A549 (cell line): ENCODE measurements at regions not wholly inside any gene's neighbourhood (a gene's known extent, or its start where the extent isn't known, plus 50 kb on each side); places are given as distances from the start of the nearest gene placed in this dataset.

ENCODE experiments used
- ATAC-seq, 2 experiments: fragments of 200-7000 bp in 1 of 2; fragments of >200 bp in 1 of 2; cut with Nextera tagmentation in 1 of 2; cut with Tn5 transposase in 1 of 2; 3 replicates each; pipeline versions ENCODE4 v1.8.0 to v1.9.1; 2018 to 2020; ENCODE audit warnings: mild to moderate bottlenecking in 1 of 2, moderate library complexity in 1 of 2
- CTCF ChIA-PET: fragments of 300-600 bp; sonication (Branson Sonifier 250); formaldehyde crosslinking; extraction: SDS; loops from one replicate; lab custom pipeline; 2021; ENCODE audit warnings: antibody characterized with exemption, inconsistent platforms; lab: Yijun Ruan, JAX
- POLR2A ChIA-PET: fragments of 350-600 bp; formaldehyde crosslinking; extraction: SDS; loops from one replicate; lab custom pipeline; 2021; ENCODE audit warnings: antibody characterized with exemption, inconsistent platforms; lab: Yijun Ruan, JAX
- DNase-seq, 2 experiments: peaks; one replicate each; pipeline versions ENCODE4 v3.0.0 to v3.0.0-alpha.2; 2011 to 2016; ENCODE audit warnings: low read depth in 1 of 2, low spot score in 1 of 2
- FAIRE-seq: peaks from 2 replicates; lab custom pipeline; 2011; peaks lifted over from hg19 to GRCh38; lab: Jason Lieb, UNC
- H3K27ac ChIP-seq, 2 experiments: fragments of >200 bp; sonication (Bioruptor Twin); formaldehyde crosslinking; 3 replicates each; pipeline ENCODE4 v1.5.1; 2016 to 2017
- H3K4me1 ChIP-seq: fragments of >200 bp; sonication (Bioruptor Twin); formaldehyde crosslinking; 3 replicates; pipeline ENCODE4 v1.6.1; 2016
- H3K4me2 ChIP-seq: fragments of >200 bp; sonication (Bioruptor Twin); formaldehyde crosslinking; 3 replicates; pipeline ENCODE4 v1.6.1; 2016
- H3K4me3 ChIP-seq: fragments of >200 bp; sonication (Bioruptor Twin); formaldehyde crosslinking; 3 replicates; pipeline ENCODE4 v1.5.1; 2016
- H3K9me3 ChIP-seq: fragments of >200 bp; sonication (Bioruptor Twin); formaldehyde crosslinking; 3 replicates; pipeline ENCODE4 v1.6.1; 2016
- CBX2 ChIP-seq: fragments of 200-600 bp; sonication (generic); IDR thresholded peaks from 2 replicates; pipeline ENCODE4 v1.6.1; 2016; ENCODE audit warnings: low read depth, mild to moderate bottlenecking, borderline replicate concordance
- CBX8 ChIP-seq: fragments of 200-600 bp; sonication (generic); IDR thresholded peaks from 2 replicates; pipeline ENCODE4 v1.6.1; 2016
- CEBPB ChIP-seq, 2 experiments: fragments of >200 bp in 1 of 2; sonication (Bioruptor Twin) in 1 of 2; formaldehyde crosslinking in 1 of 2; IDR thresholded peaks; 2 replicates each; pipeline ENCODE4 v1.6.1; 2012 to 2016
- CHD2 ChIP-seq: fragments of 150-350 bp; IDR thresholded peaks from 2 replicates; pipeline ENCODE4 v1.6.1; 2014; ENCODE audit warnings: low read length; ENCODE audit not compliant: partially characterized antibody
- EHF ChIP-seq: fragments of 250-450 bp; sonication (Bioruptor Pico); IDR thresholded peaks from 2 replicates; pipeline ENCODE4 v1.5.0; 2020; ENCODE audit warnings: mild to moderate bottlenecking
- EHMT2 ChIP-seq: fragments of 200-600 bp; sonication (generic); IDR thresholded peaks from 2 replicates; pipeline ENCODE4 v1.6.1; 2016; ENCODE audit warnings: antibody characterized with exemption, low read depth, mild to moderate bottlenecking, moderate library complexity
- EP300 ChIP-seq, 2 experiments: fragments of >200 bp; sonication (Bioruptor Twin); formaldehyde crosslinking; IDR thresholded peaks; 2 replicates in 1 of 2; 3 replicates in 1 of 2; pipeline ENCODE4 v1.6.1; 2016 to 2017
- ESRRA ChIP-seq: fragments of 150-350 bp; IDR thresholded peaks from 2 replicates; pipeline ENCODE4 v1.6.1; 2014; ENCODE audit warnings: mild to moderate bottlenecking, low read length, borderline replicate concordance
- FOXS1 ChIP-seq: fragments of 250-450 bp; sonication (Bioruptor Pico); IDR thresholded peaks from 2 replicates; pipeline ENCODE4 v1.5.0; 2020; ENCODE audit warnings: mild to moderate bottlenecking, moderate library complexity
- JUNB ChIP-seq: fragments of >200 bp; sonication (Bioruptor Twin); formaldehyde crosslinking; IDR thresholded peaks from 2 replicates; pipeline ENCODE4 v1.6.1; 2016
- MAFK ChIP-seq: fragments of 450-650 bp; IDR thresholded peaks from 2 replicates; pipeline ENCODE4 v1.6.1; 2014; ENCODE audit not compliant: partially characterized antibody
- NFE2L2 ChIP-seq: fragments of 150-350 bp; conservative IDR thresholded peaks from 2 replicates; pipeline ENCODE4 v1.6.1; 2014; ENCODE audit warnings: low read length
- NPAS2 ChIP-seq: fragments of 250-450 bp; sonication (Bioruptor Pico); IDR thresholded peaks from 2 replicates; pipeline ENCODE4 v1.8.0; 2022; ENCODE audit warnings: mild to moderate bottlenecking, moderate library complexity, borderline replicate concordance
- NR3C1 ChIP-seq: fragments of >200 bp; sonication (Bioruptor Twin); formaldehyde crosslinking; IDR thresholded peaks from 3 replicates; pipeline ENCODE4 v1.6.1; 2017
- RCOR1 ChIP-seq: fragments of 150-350 bp; IDR thresholded peaks from 2 replicates; pipeline ENCODE4 v1.6.1; 2014; ENCODE audit warnings: antibody characterized with exemption, low read length, low read depth
- SREBF2 ChIP-seq: fragments of 450-650 bp; IDR thresholded peaks from 2 replicates; pipeline ENCODE4 v1.6.1; 2014; ENCODE audit warnings: mild to moderate bottlenecking, moderate library complexity
- TFCP2L1 ChIP-seq: fragments of 250-450 bp; sonication (Bioruptor Pico); IDR thresholded peaks from 2 replicates; pipeline ENCODE4 v1.5.0; 2021; ENCODE audit warnings: mild to moderate bottlenecking
- ZFP36 ChIP-seq: fragments of 450-650 bp; IDR thresholded peaks from 2 replicates; pipeline ENCODE4 v1.6.1; 2014; ENCODE audit warnings: borderline replicate concordance; ENCODE audit not compliant: partially characterized antibody
- ZNF302 ChIP-seq: fragments of 250-450 bp; sonication (Bioruptor Pico); IDR thresholded peaks from 2 replicates; pipeline ENCODE4 v1.9.0; 2021; ENCODE audit warnings: inconsistent platforms, mild to moderate bottlenecking, moderate library complexity
- WGBS: methylation state at CpG from one replicate; pipeline ENCODE4 v1.1.6; 2017; ENCODE audit errors: missing lambda C conversion rate; 5-methylcytosine and 5-hydroxymethylcytosine counted together
- TF ChIP-seq, protein P1 (sequence below): IDR thresholded peaks from 2 replicates; pipeline ENCODE4 v1.6.1; 2012
- TF ChIP-seq, protein P2 (sequence below): fragments of 200-600 bp; sonication (generic); IDR thresholded peaks from 2 replicates; pipeline ENCODE4 v1.6.1; 2016; ENCODE audit warnings: antibody characterized with exemption, mild to moderate bottlenecking, moderate library complexity
- TF ChIP-seq, protein P3 (sequence below): fragments of >200 bp; sonication (Bioruptor Twin); formaldehyde crosslinking; IDR thresholded peaks from 3 replicates; pipeline ENCODE4 v1.6.1; 2016

DNA sequence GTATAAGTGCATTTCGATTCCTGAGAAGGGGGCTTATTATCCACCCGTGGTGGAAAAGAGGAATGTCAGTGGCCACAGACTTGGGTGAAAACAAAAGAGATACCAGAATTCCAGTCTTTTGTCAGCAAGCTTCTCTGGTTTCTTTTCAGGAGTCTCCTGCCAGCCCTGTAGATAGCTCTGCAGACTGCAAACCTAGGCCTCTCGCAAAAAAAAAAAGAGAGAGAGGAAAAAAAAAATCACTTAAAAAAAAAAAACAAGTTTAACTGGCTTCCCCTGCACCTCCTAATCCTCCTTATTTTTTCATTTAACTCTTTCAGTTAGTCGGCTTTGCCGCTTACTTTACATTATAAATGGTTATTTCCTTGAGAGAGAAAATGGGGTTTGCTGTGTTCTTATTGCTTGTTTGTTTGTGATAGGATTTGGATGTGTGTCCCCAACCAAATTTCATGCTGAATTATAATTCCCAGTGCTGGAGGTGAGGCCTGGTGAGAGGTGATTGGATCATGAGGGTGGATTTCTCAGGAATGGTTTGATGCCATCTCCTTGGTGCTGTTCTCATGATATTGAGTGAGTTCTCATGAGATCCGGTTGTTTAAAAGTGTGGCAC is 170.0 kb downstream of the BCL11B start (continued):
- TF ChIP-seq SREBF2 (no peak), MAFK (no peak), ZNF302 (CRISPR knock-in tag) (no peak), NPAS2 (CRISPR knock-in tag) (no peak), ZFP36 (no peak), ESRRA (no peak), EHMT2 (no peak), NR3C1 (no peak)
- TF ChIP-seq, protein P1, sequence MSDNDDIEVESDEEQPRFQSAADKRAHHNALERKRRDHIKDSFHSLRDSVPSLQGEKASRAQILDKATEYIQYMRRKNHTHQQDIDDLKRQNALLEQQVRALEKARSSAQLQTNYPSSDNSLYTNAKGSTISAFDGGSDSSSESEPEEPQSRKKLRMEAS = no peak
- TF ChIP-seq, protein P2, sequence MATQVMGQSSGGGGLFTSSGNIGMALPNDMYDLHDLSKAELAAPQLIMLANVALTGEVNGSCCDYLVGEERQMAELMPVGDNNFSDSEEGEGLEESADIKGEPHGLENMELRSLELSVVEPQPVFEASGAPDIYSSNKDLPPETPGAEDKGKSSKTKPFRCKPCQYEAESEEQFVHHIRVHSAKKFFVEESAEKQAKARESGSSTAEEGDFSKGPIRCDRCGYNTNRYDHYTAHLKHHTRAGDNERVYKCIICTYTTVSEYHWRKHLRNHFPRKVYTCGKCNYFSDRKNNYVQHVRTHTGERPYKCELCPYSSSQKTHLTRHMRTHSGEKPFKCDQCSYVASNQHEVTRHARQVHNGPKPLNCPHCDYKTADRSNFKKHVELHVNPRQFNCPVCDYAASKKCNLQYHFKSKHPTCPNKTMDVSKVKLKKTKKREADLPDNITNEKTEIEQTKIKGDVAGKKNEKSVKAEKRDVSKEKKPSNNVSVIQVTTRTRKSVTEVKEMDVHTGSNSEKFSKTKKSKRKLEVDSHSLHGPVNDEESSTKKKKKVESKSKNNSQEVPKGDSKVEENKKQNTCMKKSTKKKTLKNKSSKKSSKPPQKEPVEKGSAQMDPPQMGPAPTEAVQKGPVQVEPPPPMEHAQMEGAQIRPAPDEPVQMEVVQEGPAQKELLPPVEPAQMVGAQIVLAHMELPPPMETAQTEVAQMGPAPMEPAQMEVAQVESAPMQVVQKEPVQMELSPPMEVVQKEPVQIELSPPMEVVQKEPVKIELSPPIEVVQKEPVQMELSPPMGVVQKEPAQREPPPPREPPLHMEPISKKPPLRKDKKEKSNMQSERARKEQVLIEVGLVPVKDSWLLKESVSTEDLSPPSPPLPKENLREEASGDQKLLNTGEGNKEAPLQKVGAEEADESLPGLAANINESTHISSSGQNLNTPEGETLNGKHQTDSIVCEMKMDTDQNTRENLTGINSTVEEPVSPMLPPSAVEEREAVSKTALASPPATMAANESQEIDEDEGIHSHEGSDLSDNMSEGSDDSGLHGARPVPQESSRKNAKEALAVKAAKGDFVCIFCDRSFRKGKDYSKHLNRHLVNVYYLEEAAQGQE = no peak

DNA sequence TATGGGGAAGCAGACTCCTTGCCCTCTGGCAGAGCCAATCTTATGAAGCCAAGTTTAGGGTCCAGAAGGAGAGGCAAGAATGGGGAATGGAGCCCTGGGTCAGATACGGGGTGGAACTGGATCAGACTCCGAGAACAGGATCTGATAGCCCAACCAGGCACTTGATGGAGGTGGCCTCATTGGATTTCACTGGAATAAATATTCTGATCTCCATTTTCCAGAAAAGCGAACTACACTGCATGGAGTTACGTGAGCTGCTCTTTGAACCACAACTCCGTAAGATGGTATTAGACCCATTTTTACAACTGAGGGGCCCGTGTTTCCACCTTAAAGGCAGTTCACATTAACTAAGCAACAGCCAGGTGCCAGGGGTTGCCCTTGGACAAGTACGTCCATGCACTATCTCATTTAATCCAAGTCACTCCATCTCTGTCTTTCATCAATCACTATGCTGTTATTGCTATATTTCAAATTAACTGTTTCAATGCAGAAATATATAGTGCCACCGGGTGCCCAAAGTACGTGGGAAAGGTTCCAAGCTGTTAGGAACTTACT is 155.2 kb downstream of the BCL11B start:
- 41% methylated on average over 9 of the region's 9 CpGs for WGBS
- Histone ChIP-seq H3K27ac (no peak overlapping the region), H3K9me3 (no peaks in the 10 kb centered on the region), H3K4me2 (no peak overlapping the region), H3K4me1 (no peaks in the 10 kb centered on the region), H3K4me3 (no peak overlapping the region)
- FAIRE-seq (no peak), DNase-seq (no peak), ATAC-seq (no peak)
- POLR2A ChIA-PET = no interaction called here
- TF ChIP-seq, protein P3, sequence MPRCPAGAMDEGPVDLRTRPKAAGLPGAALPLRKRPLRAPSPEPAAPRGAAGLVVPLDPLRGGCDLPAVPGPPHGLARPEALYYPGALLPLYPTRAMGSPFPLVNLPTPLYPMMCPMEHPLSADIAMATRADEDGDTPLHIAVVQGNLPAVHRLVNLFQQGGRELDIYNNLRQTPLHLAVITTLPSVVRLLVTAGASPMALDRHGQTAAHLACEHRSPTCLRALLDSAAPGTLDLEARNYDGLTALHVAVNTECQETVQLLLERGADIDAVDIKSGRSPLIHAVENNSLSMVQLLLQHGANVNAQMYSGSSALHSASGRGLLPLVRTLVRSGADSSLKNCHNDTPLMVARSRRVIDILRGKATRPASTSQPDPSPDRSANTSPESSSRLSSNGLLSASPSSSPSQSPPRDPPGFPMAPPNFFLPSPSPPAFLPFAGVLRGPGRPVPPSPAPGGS = no peak
- TF ChIP-seq CEBPB (IDR thresholded peaks at IDR 0.05) (no peak), ZNF302 (CRISPR knock-in tag) (no peak), JUNB (no peak), NFE2L2 (no peak)
- CTCF ChIA-PET = no interaction called here

DNA sequence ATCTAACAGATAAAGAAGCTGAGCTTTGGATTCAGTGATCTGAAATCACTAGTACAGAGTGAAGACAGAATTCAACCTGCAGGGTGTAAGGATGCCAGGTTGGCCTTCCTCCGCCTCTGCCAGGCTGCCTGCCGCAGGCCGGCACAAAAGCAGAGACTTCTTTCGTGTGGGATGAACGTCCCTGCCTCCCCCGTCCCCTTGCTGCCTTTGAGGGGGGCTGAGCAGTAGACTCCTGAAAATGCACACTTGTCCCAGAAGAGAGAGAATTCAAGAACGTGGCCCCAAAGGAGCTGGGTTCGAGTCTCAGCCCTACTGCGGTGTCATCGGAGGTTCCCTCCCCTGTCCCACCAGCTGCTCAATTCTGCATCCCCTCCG is 154.3 kb downstream of the BCL11B start:
- WGBS = 41% methylated on average over 8 of the region's 11 CpGs

More for the DNA sequence above, 154.3 kb downstream of the BCL11B start:
- ATAC-seq = no peak
- TF ChIP-seq RCOR1 = no peak
- no peak for TF ChIP-seq CHD2
- no peak for TF ChIP-seq EHF (CRISPR knock-in tag)
- TF ChIP-seq EP300 (IDR thresholded peaks at IDR 0.05) = no peak
- no peak for TF ChIP-seq CBX2
- TF ChIP-seq, protein P3 = no peak
- TF ChIP-seq CBX8 = no peak
- no peak for TF ChIP-seq TFCP2L1 (CRISPR knock-in tag)
- TF ChIP-seq FOXS1 (CRISPR knock-in tag) = no peak
- TF ChIP-seq, all 56 proteins: peak for 0
- H3K4me2 ChIP-seq = no peak overlapping the region
- no peak overlapping the region for H3K4me3 ChIP-seq
- H3K9me3 ChIP-seq = no peaks in the 10 kb centered on the region
- FAIRE-seq (no peak), DNase-seq (no peak)
- H3K4me1 ChIP-seq = no peaks in the 10 kb centered on the region
- POLR2A ChIA-PET = no interaction called here
- CTCF ChIA-PET = no interaction called here
- H3K27ac ChIP-seq = no peak overlapping the region
